ENCODE measurements at regions not wholly inside any gene's neighbourhood (a gene's known extent, or its start where the extent isn't known, plus 50 kb on each side); places are given as distances from the start of the nearest gene placed in this dataset.

- no peaks in the 10 kb centered on the region for H3K9me3 ChIP-seq
- H3K4me3 ChIP-seq, result no peak overlapping the region
- intact Hi-C loops (cut with DNase I), result no loop called here
- H3K27me3 ChIP-seq, result no peaks in the 10 kb centered on the region
- H3K36me3 ChIP-seq, result no peaks in the 10 kb centered on the region
- TF ChIP-seq CTCF (IDR thresholded peaks at IDR 0.05) (no peak), POLR2A (IDR thresholded peaks at IDR 0.05) (no peak), EP300 (IDR thresholded peaks at IDR 0.05) (no peak)
- 91 to 97% (median 93%) methylated on average over 3 of the region's 3 CpGs for WGBS, 3 donors
- DNase-seq, result no peak
- H3K4me1 ChIP-seq (ENCODE audit: insufficient read depth), result peaks cover 5% of the 10 kb centered on the region
- H3K27ac ChIP-seq, result no peak overlapping the region
Measured at GRCh38 chr10:29203432-29203831, 85.4 kb upstream of the LYZL1 start.

GRCh38 chr10:29204070-29204800 lies 84.6 kb upstream of the LYZL1 start:
- H3K9me3 ChIP-seq, result no peaks in the 10 kb centered on the region
- TF ChIP-seq CTCF (IDR thresholded peaks at IDR 0.05) (no peak), POLR2A (IDR thresholded peaks at IDR 0.05) (no peak), EP300 (IDR thresholded peaks at IDR 0.05) (no peak)
- H3K27ac ChIP-seq, result no peak overlapping the region
- 69 to 72% (median 71%) methylated on average over 7 of the region's 7 CpGs for WGBS, 3 donors
- DNase-seq, result no peak
- no peaks in the 10 kb centered on the region for H3K27me3 ChIP-seq
- H3K4me3 ChIP-seq, result no peak overlapping the region
- peaks cover 5% of the 10 kb centered on the region for H3K4me1 ChIP-seq (ENCODE audit: insufficient read depth)
- no peaks in the 10 kb centered on the region for H3K36me3 ChIP-seq
- intact Hi-C loops (cut with DNase I), result no loop called here

GRCh38 chr10:29205787-29206186 lies 83.1 kb upstream of the LYZL1 start:
- 6 to 54% (median 20%) methylated on average over 5 of the region's 5 CpGs for WGBS, 3 donors
- intact Hi-C loops (cut with DNase I), result no loop called here

GRCh38 chr10:29208845-29209244 lies 80.0 kb upstream of the LYZL1 start:
- Histone ChIP-seq H3K36me3 (no peaks in the 10 kb centered on the region), H3K4me1 (ENCODE audit: insufficient read depth) (peaks cover 3% of the 10 kb centered on the region), H3K9me3 (peaks cover 0 to 3% of the 10 kb centered on the region in 2 donors), H3K4me3 (no peak overlapping the region), H3K27me3 (no peaks in the 10 kb centered on the region), H3K27ac (no peak overlapping the region)
- 44 to 57% (median 56%) methylated on average over 2 of the region's 2 CpGs for WGBS, 3 donors
- DNase-seq, result no peak
- intact Hi-C loops (cut with DNase I), result no loop called here
- TF ChIP-seq EP300 (IDR thresholded peaks at IDR 0.05) (no peak), CTCF (IDR thresholded peaks at IDR 0.05) (no peak), POLR2A (IDR thresholded peaks at IDR 0.05) (no peak)

More at GRCh38 chr10:29205787-29206186, 83.1 kb upstream of the LYZL1 start:
- Histone ChIP-seq H3K4me3 (no peak overlapping the region), H3K36me3 (no peaks in the 10 kb centered on the region), H3K27ac (no peak overlapping the region), H3K9me3 (peaks cover 0 to 3% of the 10 kb centered on the region in 2 donors), H3K4me1 (ENCODE audit: insufficient read depth) (peaks cover 3% of the 10 kb centered on the region), H3K27me3 (no peaks in the 10 kb centered on the region)
- no peak for TF ChIP-seq POLR2A (IDR thresholded peaks at IDR 0.05)
- TF ChIP-seq EP300 (IDR thresholded peaks at IDR 0.05), result no peak
- no peak for TF ChIP-seq CTCF (IDR thresholded peaks at IDR 0.05)
- no peak for DNase-seq
